NCI-H2107 treated with DMSO at 0.1 percent for 48 hours (cell line): ENCODE measurements at regions not wholly inside any gene's neighbourhood (a gene's known extent, or its start where the extent isn't known, plus 50 kb on each side); places are given as distances from the start of the nearest gene placed in this dataset.
"Not testable (repeated sequence)": the region's sequence is repeated elsewhere in the genome, so short reads cannot be mapped to it uniquely, and the experiment has no call there.

Experiments used
- DNase-seq: peaks from one replicate; lab custom pipeline; 2025; ENCODE audit not compliant: unreplicated experiment; lab: John Stamatoyannopoulos, UW

DNA sequence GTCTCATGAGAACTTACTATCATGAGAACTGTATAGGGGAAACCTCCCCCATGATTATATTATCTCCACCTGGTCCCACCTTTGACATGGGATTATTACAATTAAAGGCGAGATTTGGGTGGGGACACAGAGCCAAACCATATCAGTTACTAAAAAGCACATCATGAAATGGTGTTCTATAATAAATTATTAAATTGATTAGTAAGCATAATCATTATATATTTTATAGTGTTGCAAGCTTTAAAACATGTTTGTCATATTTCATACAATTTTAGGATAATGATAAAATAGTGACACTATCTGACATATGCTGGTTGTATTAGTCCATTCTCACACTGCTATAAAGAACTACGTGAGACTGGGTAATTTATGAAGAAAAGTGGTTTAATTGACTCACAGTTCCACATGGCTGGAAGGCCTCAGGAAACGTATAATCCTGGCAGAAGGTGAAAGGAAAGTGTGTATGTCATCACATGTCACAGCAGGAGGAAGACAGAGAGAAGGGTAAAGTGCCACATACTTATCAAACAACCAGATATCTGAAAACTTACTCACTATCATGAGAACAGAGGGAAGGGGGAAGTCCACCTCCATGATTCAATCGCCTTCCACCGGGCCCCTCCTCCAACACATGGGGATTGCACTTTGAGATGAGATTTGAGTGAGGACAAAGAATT is 539.2 kb upstream of the OLFM3 start:
- DNase-seq = no peak

DNA sequence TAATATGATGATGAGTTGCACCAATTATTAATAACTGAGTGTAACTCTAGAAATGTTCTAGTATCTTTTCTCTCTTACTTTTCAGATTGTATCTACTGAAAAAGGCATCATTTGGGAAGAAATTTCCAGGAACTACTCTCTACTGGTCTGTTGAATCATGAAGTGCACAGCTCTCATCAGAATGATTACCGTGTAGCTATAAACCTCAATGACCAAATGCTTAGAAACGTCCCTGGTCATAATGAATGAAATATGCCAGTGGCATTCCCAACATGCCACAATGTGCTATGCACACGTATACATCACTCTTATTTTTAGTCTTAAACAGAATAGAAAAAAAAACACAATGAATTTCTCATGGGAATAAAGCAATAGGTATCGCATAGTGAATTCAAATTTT is 534.3 kb upstream of the OLFM3 start:
- no peak for DNase-seq

DNA sequence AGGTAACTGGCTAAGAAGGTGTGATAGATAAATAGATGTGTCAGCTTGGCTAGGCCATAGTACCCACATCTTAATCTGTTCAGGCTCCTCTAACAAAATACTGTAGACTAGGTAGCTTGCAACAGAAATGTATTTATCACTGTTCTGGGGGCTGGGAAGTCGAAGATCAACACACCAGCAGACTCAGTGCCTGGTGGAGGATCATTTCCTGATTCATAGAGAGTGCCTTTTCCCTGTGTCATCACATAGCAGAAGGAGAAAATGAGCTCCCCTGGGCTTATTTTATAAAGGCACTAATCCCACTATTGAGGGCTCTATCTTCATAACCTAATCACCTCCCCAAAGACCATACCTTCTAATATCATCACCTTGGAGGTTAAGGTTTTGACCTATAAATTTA is 532.7 kb upstream of the OLFM3 start:
- DNase-seq = no peak

DNA sequence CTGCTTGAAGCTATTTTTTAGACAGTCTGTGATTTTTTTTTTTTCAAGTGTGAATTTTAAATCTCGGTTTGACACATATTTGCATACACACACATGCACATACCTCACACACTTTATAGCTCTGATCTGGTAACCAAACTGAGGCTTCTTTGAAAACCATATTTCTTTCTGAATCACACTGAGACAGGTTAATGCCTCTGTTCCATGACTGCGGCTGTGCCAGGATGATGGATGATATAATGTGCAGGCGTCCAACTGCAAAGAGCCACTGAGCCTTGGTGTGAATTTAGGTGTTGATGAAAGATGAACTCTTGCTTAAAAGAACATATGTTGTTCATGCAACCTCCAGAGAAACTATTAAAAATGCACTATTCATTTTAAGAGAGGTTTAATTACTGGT is 504.0 kb upstream of the OLFM3 start:
- no peak for DNase-seq

DNA sequence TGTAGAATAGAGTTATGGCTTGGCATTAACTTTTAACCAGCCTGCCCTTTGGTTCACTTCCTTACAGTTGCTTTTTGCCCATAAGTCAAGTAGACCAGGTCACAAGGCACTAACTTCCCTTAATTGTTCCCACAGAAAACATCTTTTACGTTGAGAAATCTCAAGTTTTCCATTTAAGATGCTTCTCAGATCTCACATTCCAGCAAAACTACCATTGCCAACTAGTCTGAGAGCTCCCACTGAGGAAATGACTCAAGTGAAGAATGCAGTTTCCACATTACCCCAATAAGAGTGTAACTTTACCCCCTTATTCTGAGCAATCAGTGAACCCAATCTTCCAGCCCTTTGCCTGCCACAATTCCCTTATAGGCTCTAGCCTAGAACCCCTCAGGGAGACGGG is 502.2 kb upstream of the OLFM3 start:
- no peak for DNase-seq

DNA sequence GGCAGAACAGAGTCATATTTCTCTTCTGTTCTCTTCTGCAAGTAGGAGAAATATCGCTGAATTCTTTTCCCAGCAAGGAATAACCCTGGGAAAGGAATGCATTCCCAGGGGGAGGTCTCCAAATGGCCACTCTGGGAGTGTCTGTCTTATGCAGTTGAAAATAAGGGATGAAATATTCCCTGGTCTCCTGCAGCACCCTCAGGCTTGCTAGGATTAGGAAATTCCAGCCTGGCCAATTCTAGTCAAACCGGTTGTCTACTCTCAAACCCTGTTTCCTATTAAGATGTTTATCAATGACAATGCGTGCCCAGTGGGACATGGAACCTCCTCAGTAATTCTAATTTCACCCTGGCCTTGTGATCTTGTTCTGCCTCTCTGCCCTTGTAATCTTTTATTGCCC is 501.1 kb upstream of the OLFM3 start:
- DNase-seq = not testable (repeated sequence)

DNA sequence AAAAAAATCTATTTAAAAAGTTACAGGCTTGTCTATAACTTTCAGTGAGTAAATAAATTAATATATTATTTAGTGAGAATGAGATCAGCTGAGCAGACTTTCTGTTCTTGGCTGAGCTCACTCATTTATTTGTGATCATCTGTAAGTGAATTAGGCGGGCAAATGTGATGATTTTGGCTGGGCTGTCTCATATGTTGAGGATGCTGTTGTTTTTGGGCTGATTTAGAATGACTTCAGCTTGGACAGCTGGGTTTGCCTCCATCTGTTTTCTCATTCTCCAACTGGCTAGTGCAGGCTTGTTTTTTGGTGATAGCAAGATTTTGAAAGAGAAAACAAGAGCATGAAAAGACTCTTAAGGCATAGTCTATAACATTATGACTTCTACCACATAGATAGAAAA is 475.8 kb upstream of the OLFM3 start:
- DNase-seq = no peak

DNA sequence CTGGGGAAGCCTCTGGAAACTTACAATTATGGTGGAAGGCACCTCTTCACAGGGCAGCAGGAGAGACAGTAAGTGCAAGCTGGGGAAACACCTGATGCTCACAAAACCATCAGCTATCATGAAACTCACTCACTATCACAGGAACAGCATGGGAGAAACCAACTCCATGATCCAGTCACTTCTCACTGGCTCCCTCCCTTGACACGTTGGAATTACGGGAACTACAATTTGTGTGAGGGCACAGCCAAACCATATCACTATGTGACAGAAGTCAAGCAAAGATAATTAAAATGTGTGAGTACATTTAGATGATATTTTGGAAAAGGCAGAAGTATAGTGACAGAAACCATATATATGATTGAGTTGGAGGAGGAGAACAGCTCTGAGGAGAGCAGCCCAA is 474.0 kb upstream of the OLFM3 start:
- DNase-seq = no peak

DNA sequence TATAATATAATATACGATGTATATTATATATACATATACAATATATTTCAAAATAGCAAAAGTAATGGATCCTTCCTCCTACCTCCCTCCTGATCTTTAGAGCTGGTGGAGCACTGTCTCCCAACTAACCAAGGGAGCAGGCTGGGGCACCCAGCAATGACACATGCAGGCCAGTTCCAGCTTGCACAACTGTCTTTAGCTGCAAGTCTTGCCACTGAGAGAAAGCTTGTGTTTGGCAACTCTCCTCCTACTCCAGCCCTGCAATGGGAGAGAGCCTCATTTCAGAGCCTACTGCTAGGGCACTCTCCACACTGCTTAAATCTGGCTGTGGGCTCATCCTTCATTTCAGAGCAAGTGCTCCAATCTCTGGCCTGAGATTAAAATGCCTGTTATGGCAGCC is 469.8 kb upstream of the OLFM3 start:
- no peak for DNase-seq

DNA sequence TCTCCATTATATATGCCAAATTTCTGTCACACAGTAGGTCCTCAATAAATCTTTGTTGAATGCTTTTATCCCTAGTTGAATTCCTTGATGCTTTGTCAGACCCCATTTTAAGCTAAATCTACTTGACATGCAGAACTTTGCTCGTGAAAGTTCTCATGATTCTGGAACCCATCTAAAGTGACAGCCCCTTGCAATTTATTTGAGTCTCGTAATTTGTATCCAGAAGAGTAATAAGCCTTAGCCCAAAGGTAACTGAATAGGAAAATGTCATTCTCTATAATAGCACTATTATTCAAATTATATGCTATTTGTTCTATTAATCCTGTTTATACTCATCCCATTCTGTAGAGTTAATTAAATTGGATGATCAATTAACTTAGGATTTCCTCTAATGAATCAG is 466.6 kb upstream of the OLFM3 start:
- DNase-seq = no peak

DNA sequence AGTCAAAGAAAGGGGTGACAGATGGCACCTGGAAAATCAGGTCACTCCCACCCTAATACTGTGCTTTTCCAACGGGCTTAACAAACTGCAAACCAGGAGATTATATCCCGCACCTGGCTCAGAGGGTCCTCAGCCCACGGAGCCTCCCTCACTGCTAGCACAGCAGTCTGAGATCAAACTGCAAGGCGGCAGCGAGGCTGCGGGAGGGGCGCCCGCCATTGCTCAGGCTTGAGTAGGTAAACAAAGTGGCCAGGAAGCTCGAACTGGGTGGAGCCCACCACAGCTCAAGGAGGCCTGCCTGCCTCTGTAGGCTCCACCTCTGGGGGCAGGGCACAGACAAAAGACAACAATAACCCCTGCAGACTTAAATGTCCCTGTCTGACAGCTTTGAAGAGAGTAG is 445.6 kb upstream of the OLFM3 start:
- not testable (repeated sequence) for DNase-seq

DNA sequence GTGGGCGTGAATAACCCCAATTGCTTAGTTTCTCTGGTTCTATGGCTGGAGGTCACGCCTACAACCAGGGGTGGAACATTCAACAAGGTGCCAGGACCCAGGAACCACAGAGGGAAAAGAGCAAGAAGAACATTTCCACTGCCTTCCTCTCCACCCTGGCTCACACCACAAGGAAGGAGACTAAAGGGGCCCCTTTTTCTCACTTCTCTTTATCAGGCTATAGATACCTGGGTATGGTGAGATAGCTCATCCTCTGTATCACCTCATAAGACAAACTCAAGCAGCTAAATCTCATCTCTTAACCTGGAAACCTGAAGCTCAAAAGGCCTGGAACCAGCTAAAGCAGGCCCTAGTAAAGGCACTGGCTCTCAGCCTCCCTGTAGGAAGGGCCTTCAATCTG is 438.8 kb upstream of the OLFM3 start:
- DNase-seq = no peak

DNA sequence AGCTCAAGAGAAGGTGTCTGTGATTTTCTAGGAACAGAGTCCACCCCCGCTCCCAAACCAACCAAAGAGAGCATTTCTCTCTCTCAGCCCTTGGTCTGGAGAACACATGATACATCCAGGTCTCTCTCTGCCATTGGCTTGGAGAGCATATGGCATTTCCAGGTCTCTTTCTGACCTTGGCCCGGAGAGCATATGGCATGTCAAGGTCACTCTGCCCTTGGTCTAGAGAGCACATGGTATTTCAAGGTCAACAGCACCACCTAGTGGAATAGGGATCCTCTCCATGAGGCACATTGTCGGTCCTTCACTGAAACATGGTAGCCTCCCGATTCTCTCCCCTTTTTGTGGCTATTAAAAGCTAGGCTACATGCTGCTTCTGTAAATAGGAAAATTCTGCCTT is 437.7 kb upstream of the OLFM3 start:
- DNase-seq = peak; percentile 22

DNA sequence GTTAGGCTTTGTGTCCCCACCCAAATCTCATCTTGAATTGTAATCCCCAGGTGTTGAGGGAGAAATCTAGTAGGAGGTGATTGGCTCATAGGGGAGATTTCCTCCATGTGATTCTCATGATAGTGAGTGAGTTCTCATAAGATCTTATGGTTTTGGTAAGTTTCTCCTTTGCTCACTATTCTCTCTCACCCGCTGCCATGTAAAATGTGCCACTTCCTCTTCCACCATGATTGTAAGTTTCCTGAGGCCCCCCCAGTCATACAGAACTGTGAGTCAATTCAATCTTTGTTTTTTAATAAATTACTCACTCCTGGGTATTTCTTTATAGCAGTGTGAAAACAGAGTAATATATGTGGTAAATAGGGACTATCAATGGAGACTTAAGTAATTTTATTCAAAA is 434.5 kb upstream of the OLFM3 start:
- no peak for DNase-seq

DNA sequence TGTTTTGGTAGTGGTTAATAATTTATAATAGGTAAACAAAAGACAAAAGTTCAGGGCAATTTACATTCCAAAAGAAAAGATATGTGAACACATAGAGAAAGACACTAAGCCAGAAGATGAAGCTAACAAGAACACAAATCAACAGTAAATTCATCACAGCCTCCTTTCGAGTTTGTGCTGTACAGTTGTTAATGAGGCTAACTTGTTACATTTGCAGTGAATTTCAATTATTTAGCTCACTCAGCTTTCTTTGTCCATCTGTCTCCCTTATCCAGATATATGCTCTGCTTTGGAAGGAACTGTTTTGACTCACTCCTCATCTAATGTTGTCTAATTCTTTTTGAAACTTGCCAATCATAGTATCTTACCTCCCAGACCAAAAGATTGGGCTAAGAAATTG is 423.3 kb upstream of the OLFM3 start:
- no peak for DNase-seq
